SK-N-SH treated with all-trans-retinoic acid at 6 μM for 48 hours (cell line): ENCODE measurements at regions not wholly inside any gene's neighbourhood (a gene's known extent, or its start where the extent isn't known, plus 50 kb on each side); places are given as distances from the start of the nearest gene placed in this dataset.

ENCODE experiments used
- ATAC-seq: fragments of 200-7000 bp; cut with Tn5 transposase; 3 replicates; pipeline ENCODE4 v1.9.1; 2020; ENCODE audit warnings: mild to moderate bottlenecking, moderate library complexity
- ARNTL ChIP-seq: fragments of 450-650 bp; formaldehyde crosslinking; IDR thresholded peaks from 2 replicates; pipeline ENCODE4 v1.5.0; 2020; ENCODE audit warnings: low read depth, mild to moderate bottlenecking, moderate library complexity, borderline replicate concordance
- BACH2 ChIP-seq: fragments of 250-450 bp; sonication (Bioruptor Pico); IDR thresholded peaks from 2 replicates; pipeline ENCODE4 v1.9.0; 2021; ENCODE audit warnings: mild to moderate bottlenecking, borderline replicate concordance
- CSDC2 ChIP-seq: fragments of 250-450 bp; sonication (Bioruptor Pico); IDR thresholded peaks from 2 replicates; pipeline ENCODE4 v1.5.0; 2020; ENCODE audit warnings: mild to moderate bottlenecking, moderate library complexity
- CSRNP3 ChIP-seq: fragments of 250-450 bp; sonication (Bioruptor Pico); IDR thresholded peaks from 2 replicates; pipeline ENCODE4 v1.5.1; 2021; ENCODE audit warnings: mild to moderate bottlenecking, moderate library complexity
- ESRRG ChIP-seq: fragments of 250-450 bp; sonication (Bioruptor Pico); IDR thresholded peaks from 2 replicates; pipeline ENCODE4 v1.6.1; 2021; ENCODE audit warnings: mild to moderate bottlenecking
- GLIS3 ChIP-seq: fragments of 250-450 bp; sonication (Bioruptor Pico); IDR thresholded peaks from 2 replicates; pipeline ENCODE4 v1.5.0; 2020; ENCODE audit warnings: mild to moderate bottlenecking, moderate library complexity
- OSR1 ChIP-seq: fragments of 250-450 bp; sonication (Bioruptor Pico); IDR thresholded peaks from 2 replicates; pipeline ENCODE4 v1.8.0; 2022; ENCODE audit warnings: moderate library complexity, mild to moderate bottlenecking, inconsistent platforms
- PATZ1 ChIP-seq: fragments of 250-450 bp; sonication (Bioruptor Pico); IDR thresholded peaks from 2 replicates; pipeline ENCODE4 v1.8.0; 2020; ENCODE audit warnings: mild to moderate bottlenecking, moderate library complexity, borderline replicate concordance
- PPARA ChIP-seq: fragments of 250-450 bp; sonication (Bioruptor Pico); IDR thresholded peaks from 2 replicates; pipeline ENCODE4 v1.5.0; 2020; ENCODE audit warnings: mild to moderate bottlenecking, borderline replicate concordance
- RARB ChIP-seq: fragments of 250-450 bp; sonication (Bioruptor Pico); IDR thresholded peaks from 2 replicates; pipeline ENCODE4 v1.8.0; 2021; ENCODE audit warnings: mild to moderate bottlenecking, moderate library complexity
- SNAI2 ChIP-seq: fragments of 250-450 bp; sonication (Bioruptor Pico); IDR thresholded peaks from 2 replicates; pipeline ENCODE4 v1.5.0; 2020; ENCODE audit warnings: mild to moderate bottlenecking, moderate library complexity
- TCF4 ChIP-seq: fragments of 250-450 bp; sonication (Bioruptor Pico); IDR thresholded peaks from 2 replicates; pipeline ENCODE4 v1.8.0; 2021; ENCODE audit warnings: mild to moderate bottlenecking, moderate library complexity, borderline replicate concordance
- TOX ChIP-seq: fragments of 250-450 bp; sonication (Bioruptor Pico); IDR thresholded peaks from 2 replicates; pipeline ENCODE4 v1.8.0; 2021; ENCODE audit warnings: mild to moderate bottlenecking, moderate library complexity, borderline replicate concordance
- TSHZ2 ChIP-seq: fragments of 250-450 bp; sonication (Bioruptor Pico); IDR thresholded peaks from 2 replicates; pipeline ENCODE4 v1.5.0; 2020; ENCODE audit warnings: mild to moderate bottlenecking, moderate library complexity
- ZC3H10 ChIP-seq: fragments of 250-450 bp; sonication (Bioruptor Pico); IDR thresholded peaks from 2 replicates; pipeline ENCODE4 v1.5.1; 2021; ENCODE audit warnings: mild to moderate bottlenecking, moderate library complexity
- ZFP3 ChIP-seq: fragments of 250-450 bp; sonication (Bioruptor Pico); IDR thresholded peaks from 2 replicates; pipeline ENCODE4 v1.5.0; 2020; ENCODE audit warnings: mild to moderate bottlenecking, moderate library complexity
- ZFP30 ChIP-seq: fragments of 450-650 bp; formaldehyde crosslinking; IDR thresholded peaks from 2 replicates; pipeline ENCODE4 v1.5.0; 2022; ENCODE audit warnings: mild to moderate bottlenecking, moderate library complexity
- ZNF565 ChIP-seq: fragments of 450-650 bp; formaldehyde crosslinking; conservative IDR thresholded peaks from 2 replicates; pipeline ENCODE4 v1.5.0; 2020; ENCODE audit warnings: low read depth, mild to moderate bottlenecking, moderate library complexity
- ZNF70 ChIP-seq: fragments of 450-650 bp; formaldehyde crosslinking; IDR thresholded peaks from 2 replicates; pipeline ENCODE4 v1.5.0; 2020; ENCODE audit warnings: mild to moderate bottlenecking, moderate library complexity
- ZNF8 ChIP-seq: fragments of 450-650 bp; formaldehyde crosslinking; IDR thresholded peaks from 2 replicates; pipeline ENCODE4 v1.5.0; 2020; ENCODE audit warnings: mild to moderate bottlenecking, moderate library complexity

DNA sequence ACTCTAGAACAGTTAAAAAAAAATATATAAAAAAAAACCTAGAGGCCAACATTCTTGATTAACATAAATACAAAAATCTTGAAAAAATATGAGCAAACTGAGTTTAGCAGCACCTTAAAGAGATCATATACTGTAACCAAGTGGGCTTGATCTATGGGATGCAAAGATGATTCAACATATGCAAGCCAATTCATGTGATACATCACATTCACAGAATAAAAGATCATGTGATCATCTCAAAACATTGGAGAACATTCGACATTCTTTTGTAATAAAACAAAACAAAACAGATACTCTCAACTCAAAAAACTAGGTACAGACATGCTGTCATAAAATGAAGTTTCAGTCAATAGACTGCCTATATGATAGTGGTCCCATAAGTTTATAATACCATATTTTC, 165.4 kb upstream of the NDST4 start:
- no peak for TF ChIP-seq ZC3H10 (CRISPR knock-in tag)

GRCh38 chr4:115275615-115276014, 162.2 kb upstream of the NDST4 start:
- ATAC-seq, result no peak
- TF ChIP-seq ARNTL (CRISPR knock-in tag), result no peak
- no peak for TF ChIP-seq ZFP30 (CRISPR knock-in tag)
- no peak for TF ChIP-seq CSDC2
- no peak for TF ChIP-seq TCF4 (CRISPR knock-in tag)
- no peak for TF ChIP-seq PATZ1 (CRISPR knock-in tag)
- TF ChIP-seq BACH2 (CRISPR knock-in tag), result no peak
- no peak for TF ChIP-seq ZC3H10 (CRISPR knock-in tag)
- TF ChIP-seq TSHZ2 (CRISPR knock-in tag), result no peak
- no peak for TF ChIP-seq PPARA (CRISPR knock-in tag)

More for the DNA sequence above, 165.4 kb upstream of the NDST4 start:
- ATAC-seq, result no peak

GRCh38 chr4:115274545-115274944, 161.1 kb upstream of the NDST4 start:
- TF ChIP-seq ARNTL (CRISPR knock-in tag), result no peak
- no peak for TF ChIP-seq OSR1 (CRISPR knock-in tag)
- no peak for TF ChIP-seq TSHZ2 (CRISPR knock-in tag)
- TF ChIP-seq TOX (CRISPR knock-in tag), result no peak
- TF ChIP-seq SNAI2, result no peak
- no peak for TF ChIP-seq PATZ1 (CRISPR knock-in tag)
- TF ChIP-seq ZFP3, result no peak
- TF ChIP-seq ESRRG (CRISPR knock-in tag), result no peak
- TF ChIP-seq ZNF70 (CRISPR knock-in tag), result no peak
- TF ChIP-seq TCF4 (CRISPR knock-in tag), result no peak
- no peak for TF ChIP-seq CSRNP3
- TF ChIP-seq BACH2 (CRISPR knock-in tag), result no peak
- TF ChIP-seq RARB (CRISPR knock-in tag), result no peak
- TF ChIP-seq PPARA (CRISPR knock-in tag), result no peak
- TF ChIP-seq GLIS3 (CRISPR knock-in tag), result no peak
- TF ChIP-seq ZNF565 (CRISPR knock-in tag), result no peak
- no peak for TF ChIP-seq ZNF8
- TF ChIP-seq, all 23 proteins: peak for 0
- no peak for ATAC-seq
